IPS-NIHi7 (cell line): ENCODE measurements at regions not wholly inside any gene's neighbourhood (a gene's known extent, or its start where the extent isn't known, plus 50 kb on each side); places are given as distances from the start of the nearest gene placed in this dataset.

Experiments
- DNase-seq: peaks from one replicate; pipeline ENCODE4 v3.0.0; 2012; ENCODE audit warnings: mixed read lengths; ENCODE audit errors: extremely low spot score

- no peak for DNase-seq
Measured at GRCh38 chr14:49016381-49016780, 569.8 kb downstream of the RPS29 start.

DNA sequence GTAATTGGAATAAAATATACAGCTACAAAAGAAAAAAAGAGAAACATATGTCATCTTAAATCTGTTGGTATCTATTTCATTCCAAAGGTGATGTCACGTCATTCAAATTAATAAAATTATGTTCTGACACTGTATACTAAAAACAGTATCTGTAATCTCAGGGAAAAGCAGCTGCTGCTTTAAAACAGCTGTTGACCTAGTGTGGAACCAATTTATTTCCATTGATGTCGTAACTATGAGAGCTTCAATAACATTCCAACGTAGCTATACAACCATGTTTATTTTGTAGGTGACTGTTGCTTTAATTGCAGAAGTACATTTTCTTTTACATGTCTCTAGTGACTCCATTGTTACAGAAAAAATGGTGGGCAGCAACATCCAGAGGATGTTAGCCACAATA, 571.7 kb downstream of the RPS29 start:
- DNase-seq, result no peak

- DNase-seq, result no peak
Measured at GRCh38 chr14:49008363-49008762, 577.8 kb downstream of the RPS29 start.

- no peak for DNase-seq
Measured at GRCh38 chr14:48991141-48991540, 595.0 kb downstream of the RPS29 start.

DNA sequence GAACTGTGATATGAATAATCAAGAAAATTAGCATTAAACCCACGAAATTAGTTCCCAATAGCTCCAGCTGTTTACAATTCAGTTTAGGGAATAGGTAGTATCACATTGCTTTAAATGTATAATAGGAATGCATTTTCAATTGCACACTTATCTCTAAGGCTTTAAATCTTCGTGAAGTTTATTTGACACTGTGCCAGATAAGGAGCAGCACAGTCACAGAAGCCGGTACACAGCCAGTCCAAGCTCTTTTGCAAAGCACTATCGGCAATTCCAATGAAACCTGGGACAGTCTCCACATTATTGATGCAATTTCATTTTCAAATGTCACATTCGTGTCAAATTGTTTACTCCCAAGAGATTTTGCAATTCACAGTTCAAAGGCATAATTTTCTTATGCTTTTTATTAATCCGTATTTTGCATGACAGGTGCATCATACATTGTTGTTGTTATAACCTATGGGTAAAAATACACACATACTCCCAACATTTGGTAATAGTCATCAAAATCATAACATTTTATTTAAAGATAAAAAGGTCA, 602.8 kb downstream of the RPS29 start:
- DNase-seq, result no peak

DNA sequence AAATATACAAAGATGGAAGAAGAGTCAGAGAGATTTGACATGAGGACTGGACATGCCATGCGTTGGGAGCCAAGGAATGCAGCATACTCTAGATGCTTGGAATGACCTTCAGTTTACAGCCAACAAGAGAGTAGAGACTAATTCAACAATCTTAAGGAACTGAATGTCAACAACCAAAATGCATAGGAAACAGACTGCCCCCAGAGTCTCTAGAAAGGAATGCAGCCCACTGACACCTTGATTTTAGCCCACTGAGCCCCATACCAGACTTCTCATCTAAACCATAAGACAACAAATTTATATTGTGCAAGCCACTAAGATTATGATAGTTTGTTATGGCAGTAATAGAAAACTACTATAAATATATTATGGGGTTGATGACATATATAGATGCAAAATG, 611.2 kb downstream of the RPS29 start:
- no peak for DNase-seq

GRCh38 chr14:48973151-48973550, 613.0 kb downstream of the RPS29 start:
- no peak for DNase-seq

- no peak for DNase-seq
Measured at GRCh38 chr14:48970943-48971342, 615.2 kb downstream of the RPS29 start.

DNA sequence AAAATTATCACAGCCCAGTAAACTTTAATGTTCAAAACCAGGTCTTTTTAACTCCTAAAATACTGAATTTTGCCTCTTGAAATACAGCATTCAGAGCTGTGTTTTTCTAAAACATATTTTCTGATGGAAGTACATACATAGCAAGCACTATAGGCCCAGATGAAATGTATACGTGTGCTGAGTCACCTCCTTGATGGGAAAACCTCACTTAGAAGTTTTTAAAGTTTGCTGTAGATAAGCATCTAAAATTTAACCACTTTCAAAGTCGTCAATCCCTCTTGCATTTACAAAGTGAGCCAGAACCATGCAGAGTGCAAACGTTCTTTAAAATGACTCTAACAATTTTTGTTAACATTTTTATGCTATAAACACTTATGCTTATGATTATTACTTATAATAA, 618.8 kb downstream of the RPS29 start:
- DNase-seq, result no peak

DNA sequence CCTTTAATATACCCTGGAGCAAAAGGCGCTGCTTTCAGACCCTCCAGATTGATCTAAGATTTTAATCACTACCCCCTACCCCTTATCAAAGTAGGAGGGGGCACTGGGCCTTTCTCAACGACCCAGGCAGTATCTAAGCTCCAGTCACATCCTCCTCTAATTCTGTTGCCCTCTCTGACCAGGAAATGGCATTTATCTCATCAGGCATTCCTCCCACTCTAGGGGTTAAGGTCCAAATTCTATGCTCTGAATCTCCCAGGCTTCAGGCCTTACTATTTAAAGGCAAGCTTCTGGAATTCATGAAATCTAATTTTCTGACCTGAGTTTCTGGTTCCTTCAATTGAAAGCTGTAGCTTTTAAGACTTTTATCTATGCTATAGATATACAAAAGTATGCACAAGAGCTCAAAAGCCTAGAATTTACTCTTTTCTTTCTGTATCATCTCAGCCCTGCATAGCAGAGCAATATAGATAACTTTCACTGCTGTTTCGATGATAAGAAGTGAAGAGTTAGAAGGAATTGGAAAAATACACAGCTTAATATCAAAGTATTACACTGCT, 622.9 kb downstream of the RPS29 start:
- no peak for DNase-seq

- no peak for DNase-seq
Measured at GRCh38 chr14:48957486-48957885, 628.7 kb downstream of the RPS29 start.

- no peak for DNase-seq
Measured at GRCh38 chr14:48955857-48956256, 630.3 kb downstream of the RPS29 start.

- DNase-seq, result no peak
Measured at GRCh38 chr14:48954446-48954845, 631.7 kb downstream of the RPS29 start.

DNA sequence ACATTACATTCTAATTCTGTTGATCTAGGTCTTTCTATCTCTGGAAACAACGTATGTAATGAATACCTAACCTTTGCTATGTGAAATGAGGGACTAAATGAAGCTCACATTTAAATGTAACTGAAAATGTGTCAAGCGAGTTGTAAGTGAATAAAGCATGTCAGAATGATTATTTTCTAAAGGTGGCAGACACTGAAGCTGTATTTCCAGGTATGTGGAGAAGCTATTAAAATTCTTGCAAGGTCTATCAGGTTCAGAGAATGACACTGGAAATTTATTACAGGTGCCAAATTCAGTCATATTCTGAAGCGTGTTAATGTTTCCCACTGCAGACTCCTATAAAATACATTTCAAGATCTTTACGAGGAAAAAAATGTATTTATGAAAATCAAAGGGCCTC, 641.4 kb downstream of the RPS29 start:
- DNase-seq, result no peak

DNA sequence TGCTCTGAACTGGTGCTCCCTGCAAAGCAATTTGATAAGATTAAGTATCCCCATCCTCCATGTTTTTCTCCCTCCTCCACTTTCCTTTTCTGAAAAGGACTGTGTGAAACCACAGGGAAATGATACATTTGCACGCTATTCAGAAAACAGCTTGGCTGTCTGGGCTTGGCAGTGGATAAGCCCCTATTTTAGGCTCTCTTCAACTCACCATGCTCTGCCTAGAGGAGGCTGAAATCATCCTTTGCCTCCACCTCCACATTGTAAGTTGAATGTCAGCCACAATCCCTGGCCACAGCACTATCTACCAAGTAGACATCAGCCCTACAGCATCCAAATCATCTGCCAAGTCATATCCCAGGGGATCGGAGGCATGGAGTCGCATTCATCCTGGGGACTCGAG, 642.3 kb downstream of the RPS29 start:
- no peak for DNase-seq

DNA sequence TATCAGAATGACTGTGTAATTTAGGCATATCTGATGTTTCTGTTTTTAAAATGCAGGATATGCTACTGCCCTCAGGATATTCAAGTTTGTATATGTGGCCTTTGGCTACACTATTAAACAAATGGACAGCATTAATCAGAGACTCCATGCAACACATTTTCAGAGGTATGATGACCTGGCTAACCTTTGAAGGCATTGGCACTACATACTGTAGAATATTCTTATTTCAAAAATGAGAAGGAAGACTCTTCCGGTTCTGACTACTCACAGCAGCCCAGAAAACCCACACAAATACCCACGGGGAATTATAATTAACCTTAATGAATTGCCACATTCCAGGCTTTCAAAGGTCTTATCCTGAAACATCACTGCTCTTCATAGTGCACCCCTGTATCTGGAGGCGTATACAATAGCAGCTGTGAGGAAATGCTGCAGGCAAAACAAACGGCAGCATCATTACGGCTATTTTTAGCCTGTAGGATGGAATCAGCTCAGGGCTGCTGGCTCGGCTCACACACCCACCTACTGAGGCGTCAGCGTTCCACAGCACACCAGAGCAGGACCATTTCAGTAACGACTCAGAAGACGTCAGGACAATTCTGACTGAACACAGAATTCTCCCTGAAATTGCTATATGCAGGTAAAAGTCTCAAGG, 648.5 kb downstream of the RPS29 start:
- DNase-seq, result no peak

DNA sequence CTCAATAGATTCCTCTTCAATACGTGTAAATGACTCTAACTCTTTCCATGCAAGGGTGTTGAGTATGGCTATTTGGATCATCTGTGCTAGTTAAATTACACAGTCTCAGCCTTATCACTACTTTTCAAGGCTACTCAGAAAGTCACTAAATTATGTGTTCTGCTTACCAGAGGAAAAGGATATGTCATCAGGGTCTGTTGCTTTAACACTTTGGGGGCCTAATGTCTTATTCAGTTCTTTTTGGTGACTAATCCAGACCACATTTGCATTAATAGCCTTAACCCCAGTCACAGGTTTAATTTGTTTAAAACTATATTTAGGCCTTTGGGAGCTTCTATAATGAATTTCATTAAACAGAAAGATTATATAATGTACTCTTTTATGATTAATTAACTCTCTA, 649.3 kb downstream of the RPS29 start:
- no peak for DNase-seq

DNA sequence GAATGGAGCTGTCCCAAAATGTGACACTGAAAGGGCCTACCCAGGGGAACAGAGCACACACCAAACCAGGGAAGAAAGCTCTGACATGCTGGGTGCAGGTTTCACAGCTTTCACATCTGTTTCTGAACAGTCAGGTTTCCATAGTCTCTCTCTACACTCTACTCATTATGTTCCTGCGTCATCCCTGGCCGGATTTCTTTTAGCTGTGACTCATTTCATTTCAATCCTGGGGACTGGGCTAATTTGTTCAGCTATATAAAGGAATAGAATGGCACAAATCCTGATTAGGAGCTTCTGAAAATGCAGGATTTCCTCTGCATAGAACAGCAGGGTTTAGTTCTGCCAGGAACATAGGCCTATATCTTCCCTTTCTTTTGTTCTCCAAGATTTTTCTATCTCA, 649.8 kb downstream of the RPS29 start:
- DNase-seq, result no peak

DNA sequence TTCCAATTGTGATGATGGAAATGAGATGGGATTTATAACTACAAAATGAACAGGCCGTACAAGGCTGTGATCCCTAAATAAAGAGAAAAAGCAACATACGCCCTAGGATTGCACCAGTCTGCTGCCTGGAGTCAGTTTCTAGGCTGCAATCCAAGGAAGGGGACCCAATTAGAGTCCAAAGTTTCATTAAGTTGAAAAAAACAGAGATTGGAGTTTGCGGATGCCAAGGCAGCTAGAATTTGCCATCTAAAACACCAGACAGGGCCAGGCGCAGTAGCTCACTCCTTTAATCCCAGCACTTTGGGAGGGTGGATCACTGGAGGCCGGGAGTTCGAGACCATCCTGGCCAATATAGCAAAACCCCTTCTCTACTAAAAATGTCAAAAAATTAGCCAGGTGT, 661.0 kb downstream of the RPS29 start:
- DNase-seq, result no peak

- DNase-seq, result no peak
Measured at GRCh38 chr14:48914921-48915320, 671.3 kb downstream of the RPS29 start.

DNA sequence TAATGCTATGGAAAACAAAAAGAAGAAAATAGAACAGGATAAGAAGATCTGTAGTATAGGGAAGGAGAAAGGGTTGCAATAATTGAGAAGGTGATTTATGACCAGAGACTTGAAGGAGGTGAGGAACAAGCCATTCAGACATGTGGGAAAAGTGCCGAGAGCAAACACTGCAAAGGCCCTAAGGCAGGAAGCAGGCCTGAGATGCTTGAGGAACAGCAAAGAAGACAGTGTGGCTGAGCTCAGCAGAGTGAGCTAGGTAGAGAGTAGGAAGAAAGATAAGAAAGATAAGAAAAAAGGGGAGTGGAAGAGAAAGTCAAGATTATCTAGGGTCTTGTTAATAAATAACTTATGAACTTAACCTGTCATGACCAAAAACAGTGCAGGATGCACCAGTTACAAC, 671.8 kb downstream of the RPS29 start:
- no peak for DNase-seq

- DNase-seq, result no peak
Measured at GRCh38 chr14:48900565-48900964, 685.6 kb downstream of the RPS29 start.

GRCh38 chr14:48890333-48890732, 695.8 kb downstream of the RPS29 start:
- no peak for DNase-seq

DNA sequence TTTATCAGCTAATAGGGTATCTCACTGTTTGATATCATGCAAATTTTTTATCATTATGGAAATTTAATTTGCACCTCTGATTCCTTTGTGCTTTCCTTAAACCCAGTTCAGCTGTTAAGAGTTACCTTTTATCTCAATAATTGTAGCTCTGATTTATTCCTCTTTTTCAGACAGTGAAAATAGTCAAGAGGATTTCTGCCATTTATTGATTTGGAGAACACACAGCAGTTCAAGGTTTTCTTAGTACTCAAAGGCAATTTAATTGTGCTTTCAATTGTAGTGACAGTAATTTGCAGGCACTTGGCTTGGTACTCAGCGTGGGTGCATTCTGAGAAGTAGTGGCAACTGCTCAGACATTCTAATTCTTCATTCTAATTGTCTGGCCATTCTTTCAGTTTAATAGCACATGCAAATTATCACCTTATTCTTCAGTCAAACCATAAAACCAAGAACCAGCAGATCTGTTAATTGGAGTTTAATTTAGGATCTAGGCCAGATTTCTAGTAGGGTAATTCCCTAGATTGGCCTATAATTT, 709.3 kb downstream of the RPS29 start:
- no peak for DNase-seq
